ENCODE measurements at regions not wholly inside any gene's neighbourhood (a gene's known extent, or its start where the extent isn't known, plus 50 kb on each side); places are given as distances from the start of the nearest gene placed in this dataset.

- TF ChIP-seq CTCF (IDR thresholded peaks at IDR 0.05) (no peak), POLR2A (IDR thresholded peaks at IDR 0.05) (no peak)
Measured at GRCh38 chr2:156672556-156673332, 236.6 kb downstream of the GPD2 start.

Data from uterus (tissue), 2 donors.